Esophagus squamous epithelium (tissue), 5 donors: ENCODE measurements at regions not wholly inside any gene's neighbourhood (a gene's known extent, or its start where the extent isn't known, plus 50 kb on each side); places are given as distances from the start of the nearest gene placed in this dataset.

ENCODE experiments used
- DNase-seq: peaks from one replicate; lab custom pipeline; 2025; lab: John Stamatoyannopoulos, UW
- H3K27ac ChIP-seq, 4 donors: fragments of 200-600 bp; sonication (generic); one replicate each; pipeline ENCODE4 v1.5.1; 2016 to 2019; ENCODE audit warnings: mild to moderate bottlenecking in 1 of 4
- H3K27me3 ChIP-seq, 4 donors: fragments of 200-600 bp; sonication (generic); 1 replicate in 3 of 4; 2 replicates in 1 of 4; pipeline versions ENCODE4 v1.5.1 to v1.6.0; 2017 to 2021; ENCODE audit warnings: antibody characterized with exemption in 1 of 4
- H3K36me3 ChIP-seq, 3 donors: fragments of 200-600 bp; sonication (generic); one replicate each; pipeline ENCODE4 v1.5.1; 2016 to 2019
- H3K4me1 ChIP-seq, 3 donors: fragments of 200-600 bp; sonication (generic); one replicate each; pipeline ENCODE4 v1.5.1; 2017 to 2019
- H3K4me3 ChIP-seq, 4 donors: fragments of 200-600 bp; sonication (generic); 1 replicate in 3 of 4; 2 replicates in 1 of 4; pipeline ENCODE4 v1.5.1; 2016 to 2019; ENCODE audit warnings: mild to moderate bottlenecking in 2 of 4, moderate library complexity in 1 of 4
- H3K9me3 ChIP-seq, 3 donors: fragments of 200-600 bp; sonication (generic); one replicate each; pipeline ENCODE4 v1.5.1; 2016 to 2019
- CTCF ChIP-seq, 6 experiments: fragments of 450-650 bp in 4 of 6; fragments of 200-600 bp in 2 of 6; sonication (generic) in 2 of 6; IDR thresholded peaks; one replicate each; pipeline ENCODE4 v1.5.1; 2016 to 2019; ENCODE audit warnings: antibody characterized with exemption in 6 of 6, mild to moderate bottlenecking in 4 of 6, moderate library complexity in 4 of 6
- POLR2A ChIP-seq, 4 donors: fragments of 450-650 bp; IDR thresholded peaks; one replicate each; pipeline ENCODE4 v1.6.1; 2017; ENCODE audit warnings: antibody characterized with exemption in 4 of 4, mild to moderate bottlenecking in 4 of 4, moderate library complexity in 3 of 4
- WGBS, 2 donors: methylation state at CpG; one replicate each; pipeline ENCODE4 v1.1.5; 2018; 5-methylcytosine and 5-hydroxymethylcytosine counted together
- intact Hi-C: fragments of 100-400 bp; cut with DNase I; formaldehyde crosslinking; loops from one replicate; pipeline ENCODE4 v1.15.0; 2022
- donor health status: DM: yes; HTN: yes; CAD: no.

DNA sequence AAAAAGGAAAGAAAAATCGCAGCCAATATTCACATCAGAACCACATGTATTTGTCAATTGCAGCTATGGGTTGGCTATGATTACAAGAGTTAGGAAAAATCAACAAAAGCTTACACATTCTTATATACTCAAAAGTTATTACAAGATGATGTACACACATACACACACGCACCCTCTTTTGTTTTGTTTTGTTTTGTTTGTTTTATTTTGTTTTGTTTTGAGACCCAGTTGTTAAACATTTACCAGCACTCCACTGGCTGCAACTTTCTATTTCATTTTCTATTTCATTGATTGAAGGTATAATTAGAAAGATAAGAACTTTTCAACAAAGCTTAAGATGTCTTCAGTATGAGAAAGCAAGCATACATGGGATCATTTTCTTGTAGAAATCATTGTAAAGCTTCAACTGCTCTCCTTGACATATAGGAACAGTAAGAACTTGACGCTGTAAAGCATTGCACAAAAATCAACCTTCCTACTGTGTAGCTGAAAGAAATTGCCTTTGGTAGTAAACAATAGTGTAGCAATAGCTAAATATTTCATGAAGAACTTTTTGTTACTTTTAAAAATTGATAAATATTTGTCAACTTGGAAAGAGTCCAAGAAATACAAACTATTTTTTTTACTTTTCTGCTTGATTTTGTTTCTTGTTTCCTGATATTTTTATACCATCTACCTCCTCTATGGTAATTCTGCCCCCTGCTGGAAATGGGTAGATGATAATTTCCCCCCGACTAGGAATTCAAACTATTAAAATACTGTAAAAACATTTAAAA lies 205.9 kb downstream of the MBL2 start:
- H3K4me3 ChIP-seq: no peak overlapping the region
- H3K9me3 ChIP-seq: no peaks in the 10 kb centered on the region
- no peak for DNase-seq
- H3K36me3 ChIP-seq: no peaks in the 10 kb centered on the region
- WGBS, 2 donors: 20 to 36% methylated on average over 4 of the region's 4 CpGs
- H3K27me3 ChIP-seq: no peaks in the 10 kb centered on the region
- TF ChIP-seq POLR2A (IDR thresholded peaks at IDR 0.05): no peak
- peak in 3 of 6 experiments; percentile 18 to 47 (median 29) for TF ChIP-seq CTCF (IDR thresholded peaks at IDR 0.05)
- intact Hi-C loops: no loop called here
- no peak overlapping the region for H3K27ac ChIP-seq
- no peaks in the 10 kb centered on the region for H3K4me1 ChIP-seq

DNA sequence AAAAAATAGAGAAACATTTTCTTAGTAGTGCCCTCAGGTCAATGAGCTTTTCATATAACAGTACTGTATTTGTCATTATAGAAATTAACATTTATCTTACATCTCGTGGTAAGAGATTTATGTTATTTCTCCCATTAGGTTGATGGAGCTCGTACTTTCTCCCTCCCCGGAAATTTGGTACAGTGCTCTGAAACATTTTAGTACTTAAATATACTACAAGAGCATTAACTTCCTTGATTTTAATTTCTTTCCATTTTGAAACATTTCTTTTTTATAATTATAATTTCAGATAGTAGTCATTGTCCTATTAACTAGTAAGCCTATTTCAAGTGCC lies 205.4 kb downstream of the MBL2 start:
- H3K4me3 ChIP-seq: no peak overlapping the region
- WGBS, 2 donors: 64 to 68% methylated on average over 3 of the region's 3 CpGs
- no peaks in the 10 kb centered on the region for H3K36me3 ChIP-seq
- no peaks in the 10 kb centered on the region for H3K4me1 ChIP-seq
- no peak for DNase-seq
- H3K27me3 ChIP-seq: no peaks in the 10 kb centered on the region
- no peak overlapping the region for H3K27ac ChIP-seq
- no peaks in the 10 kb centered on the region for H3K9me3 ChIP-seq
- TF ChIP-seq POLR2A (IDR thresholded peaks at IDR 0.05) (no peak), CTCF (IDR thresholded peaks at IDR 0.05) (no peak)
- intact Hi-C loops: no loop called here

DNA sequence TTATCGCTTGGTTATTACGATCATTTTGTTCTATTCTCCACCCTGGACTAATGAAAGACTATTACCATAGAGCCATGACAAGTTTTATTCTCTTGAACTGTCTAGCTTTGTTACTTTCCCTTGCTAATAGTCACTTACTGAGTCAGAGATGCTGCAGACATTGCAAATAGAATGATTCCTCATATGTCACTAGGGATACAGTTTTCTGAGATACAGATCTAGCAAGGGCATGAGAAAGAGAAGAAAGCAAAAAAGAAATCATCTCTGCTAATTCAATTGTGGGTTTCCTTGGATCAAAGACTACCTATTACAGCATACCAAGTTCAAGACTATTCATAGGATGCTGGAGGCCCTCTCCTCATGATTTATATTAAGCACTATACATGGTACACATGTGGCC lies 204.3 kb downstream of the MBL2 start:
- Histone ChIP-seq H3K27me3 (no peaks in the 10 kb centered on the region), H3K27ac (no peak overlapping the region), H3K9me3 (no peaks in the 10 kb centered on the region), H3K4me3 (no peak overlapping the region), H3K4me1 (no peaks in the 10 kb centered on the region), H3K36me3 (no peaks in the 10 kb centered on the region)
- TF ChIP-seq CTCF (IDR thresholded peaks at IDR 0.05) (no peak), POLR2A (IDR thresholded peaks at IDR 0.05) (no peak)
- intact Hi-C loops: no loop called here
- 87 to 94% methylated on average over 2 of the region's 2 CpGs for WGBS, 2 donors
- DNase-seq: no peak

GRCh38 chr10:52570490-52570889 lies 202.1 kb downstream of the MBL2 start:
- intact Hi-C loops: no loop called here
- TF ChIP-seq POLR2A (IDR thresholded peaks at IDR 0.05) (no peak), CTCF (IDR thresholded peaks at IDR 0.05) (no peak)
- Histone ChIP-seq H3K27me3 (no peaks in the 10 kb centered on the region), H3K9me3 (no peaks in the 10 kb centered on the region), H3K4me1 (no peaks in the 10 kb centered on the region), H3K4me3 (no peak overlapping the region), H3K27ac (no peak overlapping the region), H3K36me3 (no peaks in the 10 kb centered on the region)
- 63 to 64% methylated on average over 1 of the region's 1 CpG for WGBS, 2 donors
- DNase-seq: no peak

DNA sequence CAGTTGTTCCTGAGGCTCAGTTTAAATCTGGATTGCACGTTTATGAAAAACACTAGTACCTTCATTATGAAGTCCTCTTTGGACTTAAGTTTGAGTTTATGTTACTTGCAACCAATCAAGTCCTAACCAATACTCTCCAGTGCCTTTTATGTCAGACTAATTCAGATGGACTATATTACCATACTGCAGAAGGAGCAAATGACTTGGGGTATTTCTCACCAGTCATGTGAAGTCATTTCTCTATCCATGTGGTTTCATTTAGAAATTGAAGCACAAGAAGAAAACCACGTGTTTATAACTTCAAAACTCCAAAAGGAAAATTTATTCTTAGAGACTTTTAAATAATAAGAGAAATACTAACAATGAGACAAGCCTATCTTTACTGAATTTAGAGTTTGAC lies 201.6 kb downstream of the MBL2 start:
- Histone ChIP-seq H3K27me3 (no peaks in the 10 kb centered on the region), H3K36me3 (no peaks in the 10 kb centered on the region), H3K4me3 (no peak overlapping the region), H3K9me3 (no peaks in the 10 kb centered on the region), H3K4me1 (no peaks in the 10 kb centered on the region), H3K27ac (no peak overlapping the region)
- DNase-seq: no peak
- no peak for TF ChIP-seq CTCF (IDR thresholded peaks at IDR 0.05)
- no peak for TF ChIP-seq POLR2A (IDR thresholded peaks at IDR 0.05)
- intact Hi-C loops: no loop called here
- 45 to 58% methylated on average over 2 of the region's 2 CpGs for WGBS, 2 donors
